GM12865 (cell line): ENCODE measurements at regions not wholly inside any gene's neighbourhood (a gene's known extent, or its start where the extent isn't known, plus 50 kb on each side); places are given as distances from the start of the nearest gene placed in this dataset.

Source experiments
- DNase-seq: peaks from one replicate; pipeline ENCODE4 v3.0.0; 2010; ENCODE audit warnings: low read depth
- H3K4me3 ChIP-seq: 2 replicates; pipeline ENCODE4 v1.5.1; 2011; ENCODE audit warnings: mild to moderate bottlenecking, low read depth, low read length, control low read depth
- CTCF ChIP-seq: IDR thresholded peaks from 2 replicates; pipeline ENCODE4 v1.5.1; 2011; ENCODE audit warnings: low read length, control low read depth, low read depth, inconsistent platforms; ENCODE audit not compliant: insufficient read depth; ENCODE audit errors: missing control alignments

GRCh38 chr5:34582371-34582770 is 73.8 kb upstream of the RAI14 start:
- DNase-seq, result no peak

GRCh38 chr5:34583167-34583566 is 73.0 kb upstream of the RAI14 start:
- DNase-seq, result no peak
- no peak for TF ChIP-seq CTCF
- H3K4me3 ChIP-seq, result no peak overlapping the region

More at GRCh38 chr5:34582371-34582770, 73.8 kb upstream of the RAI14 start:
- H3K4me3 ChIP-seq, result no peak overlapping the region
- TF ChIP-seq CTCF, result no peak

GRCh38 chr5:34584165-34584564 is 72.0 kb upstream of the RAI14 start:
- TF ChIP-seq CTCF, result no peak
- no peak for DNase-seq
- H3K4me3 ChIP-seq, result no peak overlapping the region

DNA sequence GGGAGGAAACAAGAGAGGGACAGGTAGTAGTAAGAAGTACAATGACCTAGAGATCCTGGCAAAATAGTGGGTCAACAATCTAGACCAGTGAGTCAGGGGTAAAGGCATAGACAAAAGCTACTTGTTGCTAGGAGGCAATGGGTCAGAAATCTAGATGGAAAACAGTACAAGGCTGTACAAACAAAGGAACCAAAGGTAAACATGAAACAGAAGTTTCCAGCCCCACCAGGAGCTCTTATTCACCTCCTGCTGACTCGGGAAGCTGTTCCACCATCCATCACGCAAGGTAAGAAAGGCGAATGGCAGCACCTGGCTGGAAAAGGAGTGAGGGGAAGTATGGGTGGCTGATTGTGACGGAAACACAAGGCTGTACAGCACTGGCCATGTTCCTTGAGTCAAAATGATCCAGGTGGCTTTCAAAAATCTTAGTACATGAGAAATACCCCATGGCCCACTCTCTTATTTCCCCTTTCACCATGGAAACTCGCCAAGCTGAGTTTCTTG is 70.5 kb upstream of the RAI14 start:
- TF ChIP-seq CTCF, result no peak
- DNase-seq, result peak; percentile 54
- H3K4me3 ChIP-seq, result no peak overlapping the region

DNA sequence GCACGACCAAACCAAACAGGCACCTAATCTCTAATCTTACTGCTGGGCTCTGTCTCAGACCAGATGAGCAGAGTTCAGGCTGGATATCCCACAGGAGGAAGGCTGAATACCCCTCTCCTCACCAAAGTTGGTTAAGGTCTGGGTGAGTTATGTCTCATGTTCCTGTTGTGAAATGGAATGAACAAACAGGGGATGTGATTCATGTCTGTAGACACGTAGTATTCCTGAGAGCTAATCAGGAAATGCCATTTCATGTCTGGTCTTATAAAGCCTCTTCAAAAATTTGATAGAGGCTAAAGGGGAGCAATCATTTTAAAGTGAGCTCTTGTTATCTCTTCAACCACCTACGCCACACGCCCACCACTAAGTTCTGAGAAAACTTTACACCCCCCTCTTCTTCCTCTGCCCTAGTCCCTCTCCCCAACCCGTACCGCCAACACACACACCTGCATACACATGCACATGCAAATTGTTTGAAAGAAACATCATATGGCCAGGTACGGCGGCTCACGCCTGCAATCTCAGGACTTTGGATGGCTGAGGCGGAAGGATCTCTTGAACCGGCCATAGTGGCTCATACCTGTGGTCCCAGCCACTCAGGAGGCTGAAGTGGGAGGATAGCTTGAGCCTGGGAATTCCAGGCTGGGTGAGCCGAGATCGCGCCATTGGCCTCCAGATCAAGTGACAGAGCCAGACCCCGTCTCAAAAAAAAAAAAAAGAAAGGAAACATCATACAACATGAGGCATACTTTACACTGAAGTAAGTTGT is 69.8 kb upstream of the RAI14 start:
- no peak for DNase-seq
- H3K4me3 ChIP-seq, result no peak overlapping the region
- TF ChIP-seq CTCF, result no peak

DNA sequence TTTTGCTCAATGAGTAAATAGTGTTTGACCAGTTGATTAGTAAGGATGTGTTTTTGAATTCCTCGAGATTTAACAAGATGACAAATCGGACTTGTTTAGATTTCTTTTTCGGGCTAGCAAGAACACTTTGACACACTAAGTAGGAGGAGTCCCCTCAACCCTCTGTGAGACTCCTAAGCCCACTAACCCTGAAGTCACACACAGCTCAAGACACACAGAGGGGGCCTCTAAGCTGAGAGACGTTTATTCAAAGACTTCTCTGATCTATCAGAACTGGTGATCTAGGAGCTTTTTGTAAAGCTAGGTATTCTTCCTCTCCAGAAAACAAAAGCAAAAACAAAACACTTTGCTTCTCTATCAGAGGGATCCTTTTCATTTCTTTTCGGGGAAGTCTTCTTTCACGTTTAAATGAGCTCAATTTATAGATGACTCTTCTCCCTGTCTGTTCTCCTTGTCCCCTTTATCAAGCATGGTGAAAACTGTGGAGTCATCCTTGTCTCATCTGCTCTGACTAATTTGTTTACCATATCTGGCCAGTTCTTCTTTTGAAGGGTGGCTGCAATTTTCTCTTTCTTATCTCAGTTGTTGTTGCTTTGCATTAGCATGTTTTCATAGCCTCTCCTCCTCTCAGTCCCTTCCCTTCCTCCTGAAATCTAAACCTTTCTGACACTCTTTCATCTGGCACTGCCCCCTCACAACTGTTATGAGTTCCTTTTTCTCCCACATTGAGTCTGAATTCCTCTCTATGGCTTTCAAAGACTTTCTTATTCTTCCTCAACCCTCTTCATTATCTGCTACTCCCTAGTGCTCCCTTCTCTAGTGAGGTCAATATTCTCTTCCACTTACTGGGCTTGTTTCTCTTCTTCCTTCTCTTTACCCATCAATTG is 68.5 kb upstream of the RAI14 start:
- no peak overlapping the region; the same call in 1 of the 2 replicates for H3K4me3 ChIP-seq
- DNase-seq, result peak; percentile 58
- no peak for TF ChIP-seq CTCF
